ENCODE measurements at regions not wholly inside any gene's neighbourhood (a gene's known extent, or its start where the extent isn't known, plus 50 kb on each side); places are given as distances from the start of the nearest gene placed in this dataset.

GRCh38 chr13:109440320-109440719 is 346.1 kb downstream of the IRS2 start:
- DNase-seq (ENCODE audit: low spot score) = no peak

- no peak for DNase-seq (ENCODE audit: low spot score)
Observed at GRCh38 chr13:109439813-109440212, 346.6 kb downstream of the IRS2 start.

GRCh38 chr13:109436841-109437240 is 349.5 kb downstream of the IRS2 start:
- DNase-seq (ENCODE audit: low spot score) = no peak

- DNase-seq (ENCODE audit: low spot score) = no peak
Observed at GRCh38 chr13:109436055-109436622, 350.2 kb downstream of the IRS2 start.

- DNase-seq (ENCODE audit: low spot score) = no peak
Observed at GRCh38 chr13:109431217-109431616, 355.2 kb downstream of the IRS2 start.

GRCh38 chr13:109428146-109428545 is 358.2 kb downstream of the IRS2 start:
- DNase-seq (ENCODE audit: low spot score) = no peak

- no peak for DNase-seq (ENCODE audit: low spot score)
Observed at GRCh38 chr13:109427695-109428094, 358.7 kb downstream of the IRS2 start.

- no peak for DNase-seq (ENCODE audit: low spot score)
Observed at GRCh38 chr13:109427148-109427547, 359.2 kb downstream of the IRS2 start.

GRCh38 chr13:109426690-109426990 is 359.7 kb downstream of the IRS2 start:
- DNase-seq (ENCODE audit: low spot score) = no peak

- DNase-seq (ENCODE audit: low spot score) = no peak
Observed at GRCh38 chr13:109425821-109426689, 360.3 kb downstream of the IRS2 start.

- DNase-seq (ENCODE audit: low spot score) = no peak
Observed at GRCh38 chr13:109422161-109422560, 364.2 kb downstream of the IRS2 start.

- DNase-seq (ENCODE audit: low spot score) = no peak
Observed at GRCh38 chr13:109419896-109420295, 366.5 kb downstream of the IRS2 start.

GRCh38 chr13:109418111-109418510 is 368.3 kb downstream of the IRS2 start:
- no peak for DNase-seq (ENCODE audit: low spot score)

GRCh38 chr13:109416001-109416400 is 370.4 kb downstream of the IRS2 start:
- DNase-seq (ENCODE audit: low spot score) = no peak

GRCh38 chr13:109415057-109415456 is 371.3 kb downstream of the IRS2 start:
- no peak for DNase-seq (ENCODE audit: low spot score)

GRCh38 chr13:109412283-109412901 is 374.0 kb downstream of the IRS2 start:
- peak; percentile 93 for DNase-seq (ENCODE audit: low spot score)

- DNase-seq (ENCODE audit: low spot score) = no peak
Observed at GRCh38 chr13:109410868-109411267, 375.5 kb downstream of the IRS2 start.

GRCh38 chr13:109408591-109409382 is 377.6 kb downstream of the IRS2 start:
- DNase-seq (ENCODE audit: low spot score) = no peak

- DNase-seq (ENCODE audit: low spot score) = no peak
Observed at GRCh38 chr13:109406376-109406992, 379.9 kb downstream of the IRS2 start.

GRCh38 chr13:109403012-109403421 is 383.4 kb downstream of the IRS2 start:
- no peak for DNase-seq (ENCODE audit: low spot score)

GRCh38 chr13:109401891-109402290 is 384.5 kb downstream of the IRS2 start:
- DNase-seq (ENCODE audit: low spot score) = no peak

GRCh38 chr13:109401307-109401706 is 385.1 kb downstream of the IRS2 start:
- no peak for DNase-seq (ENCODE audit: low spot score)

All from umbilical cord (tissue), 1 donor.